ENCODE measurements at regions not wholly inside any gene's neighbourhood (a gene's known extent, or its start where the extent isn't known, plus 50 kb on each side); places are given as distances from the start of the nearest gene placed in this dataset.
A peak's percentile ranks its signal among the peaks of the same experiment; 100 is the strongest.

DNA sequence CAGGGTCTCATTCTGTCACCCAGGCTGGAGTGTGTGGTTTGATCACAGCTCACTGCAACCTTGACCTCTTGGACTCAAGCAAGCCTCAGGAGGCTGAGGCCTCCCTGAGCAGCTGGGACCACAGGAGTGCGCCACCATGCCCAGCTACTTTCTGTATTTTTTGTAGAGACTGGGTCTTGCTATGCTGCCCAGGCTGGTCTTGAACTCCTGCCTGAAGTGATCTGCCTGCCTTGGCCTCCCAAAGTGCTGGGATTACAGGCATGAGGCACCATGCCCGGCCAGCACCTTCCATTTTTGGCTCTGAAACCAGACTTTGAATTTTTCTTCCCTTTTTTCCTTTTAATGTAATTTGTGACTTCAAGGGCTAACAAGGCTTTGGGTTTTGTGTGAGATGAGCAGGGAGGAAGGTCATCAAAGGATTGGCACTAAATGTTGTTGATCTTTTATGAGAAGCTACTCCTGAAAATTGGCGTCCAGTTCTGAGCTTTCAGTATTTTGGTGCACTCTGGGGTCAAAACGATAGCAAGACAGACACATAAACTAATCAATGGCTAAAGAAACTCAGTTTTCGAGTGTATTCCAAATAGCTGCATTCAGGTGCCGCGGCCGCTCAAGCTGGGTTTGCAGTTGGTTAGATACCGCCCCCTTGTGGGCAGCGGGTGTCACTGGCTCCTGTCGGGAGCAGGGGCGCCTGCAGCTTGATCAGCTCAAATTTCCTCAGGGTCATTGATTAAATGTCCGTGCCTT lies 51.9 kb upstream of the CLMP start:
- TF ChIP-seq, protein P1, sequence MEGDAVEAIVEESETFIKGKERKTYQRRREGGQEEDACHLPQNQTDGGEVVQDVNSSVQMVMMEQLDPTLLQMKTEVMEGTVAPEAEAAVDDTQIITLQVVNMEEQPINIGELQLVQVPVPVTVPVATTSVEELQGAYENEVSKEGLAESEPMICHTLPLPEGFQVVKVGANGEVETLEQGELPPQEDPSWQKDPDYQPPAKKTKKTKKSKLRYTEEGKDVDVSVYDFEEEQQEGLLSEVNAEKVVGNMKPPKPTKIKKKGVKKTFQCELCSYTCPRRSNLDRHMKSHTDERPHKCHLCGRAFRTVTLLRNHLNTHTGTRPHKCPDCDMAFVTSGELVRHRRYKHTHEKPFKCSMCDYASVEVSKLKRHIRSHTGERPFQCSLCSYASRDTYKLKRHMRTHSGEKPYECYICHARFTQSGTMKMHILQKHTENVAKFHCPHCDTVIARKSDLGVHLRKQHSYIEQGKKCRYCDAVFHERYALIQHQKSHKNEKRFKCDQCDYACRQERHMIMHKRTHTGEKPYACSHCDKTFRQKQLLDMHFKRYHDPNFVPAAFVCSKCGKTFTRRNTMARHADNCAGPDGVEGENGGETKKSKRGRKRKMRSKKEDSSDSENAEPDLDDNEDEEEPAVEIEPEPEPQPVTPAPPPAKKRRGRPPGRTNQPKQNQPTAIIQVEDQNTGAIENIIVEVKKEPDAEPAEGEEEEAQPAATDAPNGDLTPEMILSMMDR (IDR thresholded peaks at IDR 0.05) = peak; percentile 98
- Histone ChIP-seq H3K36me3 (replicated peaks in 1 of 2; ENCODE audit: control insufficient read depth in 1 of 2, insufficient read depth in 2 of 2, low read length in 2 of 2) (no peaks in the 10 kb centered on the region), H3K4me1 (ENCODE audit: control insufficient read depth in 1 of 2, insufficient read depth in 2 of 2, low read length in 2 of 2) (no peaks in the 10 kb centered on the region), H3K4me2 (replicated peaks; ENCODE audit: extremely low read depth, low read length, poor library complexity, severe bottlenecking) (peak overlapping the region; percentile 15), H3K27me3 (ENCODE audit: control insufficient read depth in 2 of 2, insufficient read depth in 2 of 2, low read length in 2 of 2) (no peaks in the 10 kb centered on the region), H3K4me3 (replicated peaks in 1 of 3; ENCODE audit: low read depth in 2 of 3, low read length in 3 of 3) (no peak overlapping the region), H3K27ac (ENCODE audit: low read depth in 1 of 2, low read length in 2 of 2) (no peak overlapping the region), H3K79me2 (ENCODE audit: insufficient read depth, low read length) (no peaks in the 10 kb centered on the region), H3K9ac (ENCODE audit: insufficient read depth, low read length, poor library complexity, severe bottlenecking) (no peak overlapping the region), H3K9me3 (replicated peaks in 1 of 2; ENCODE audit: control insufficient read depth in 1 of 2, insufficient read depth in 1 of 2, low read length in 2 of 2) (no peaks in the 10 kb centered on the region), H4K20me1 (ENCODE audit: insufficient read depth, low read length) (no peaks in the 10 kb centered on the region), H2AFZ (ENCODE audit: insufficient read depth, low read depth, low read length, poor library complexity, severe bottlenecking) (peak overlapping the region; percentile 9)
- Mint-ChIP-seq H3K4me3 (peak overlapping the region in 1 of 2 donors; percentile 61), H3K27ac (no peak overlapping the region), H3K27me3 (ENCODE audit: low read depth in 3 of 3) (peaks cover 9 to 19% (median 9%) of the 10 kb centered on the region in 3 donors), H3K9me3 (no peaks in the 10 kb centered on the region), H3K4me1 (peaks cover 6% of the 10 kb centered on the region), H3K36me3 (no peaks in the 10 kb centered on the region)
- peak; percentile 49 to 67 (median 58) for DNase-seq
- 14% methylated on average over 10 of the region's 13 CpGs for WGBS (ENCODE audit: insufficient coverage)
- intact Hi-C loops (cut with micrococcal nuclease) = no loop called here

DNA sequence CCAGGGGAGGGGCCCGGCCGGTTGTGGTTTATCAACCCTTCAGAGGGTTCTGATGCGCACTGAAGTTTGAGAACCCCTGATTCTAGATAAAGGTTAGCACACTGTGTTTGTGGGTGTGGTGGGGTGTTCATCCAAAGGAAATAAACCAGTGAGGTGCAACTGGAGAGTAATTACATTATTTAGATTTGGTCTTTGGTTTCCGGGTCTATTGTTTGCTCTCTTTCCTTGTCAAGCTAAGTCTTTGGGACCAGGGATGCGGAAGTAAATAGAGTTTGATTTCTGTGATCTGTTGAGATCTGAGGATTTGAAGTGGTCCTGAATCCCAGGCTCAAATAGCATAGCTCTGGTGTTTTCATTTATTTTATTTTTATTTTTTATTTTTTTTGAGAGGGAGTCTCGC lies 50.5 kb upstream of the CLMP start:
- intact Hi-C loops (cut with micrococcal nuclease) = no loop called here
- no peaks in the 10 kb centered on the region for H3K9me3 ChIP-seq (replicated peaks in 1 of 2; ENCODE audit: control insufficient read depth in 1 of 2, insufficient read depth in 1 of 2, low read length in 2 of 2)

More for the DNA sequence above, 50.5 kb upstream of the CLMP start:
- Mint-ChIP-seq H3K9me3 (no peaks in the 10 kb centered on the region), H3K36me3 (no peaks in the 10 kb centered on the region), H3K4me1 (peaks cover 6% of the 10 kb centered on the region), H3K4me3 (no peak overlapping the region), H3K27me3 (ENCODE audit: low read depth in 3 of 3) (peaks cover 7 to 22% (median 9%) of the 10 kb centered on the region in 3 donors), H3K27ac (no peak overlapping the region)
- Histone ChIP-seq H3K36me3 (replicated peaks in 1 of 2; ENCODE audit: control insufficient read depth in 1 of 2, insufficient read depth in 2 of 2, low read length in 2 of 2) (no peaks in the 10 kb centered on the region), H3K4me1 (ENCODE audit: control insufficient read depth in 1 of 2, insufficient read depth in 2 of 2, low read length in 2 of 2) (no peaks in the 10 kb centered on the region), H3K79me2 (ENCODE audit: insufficient read depth, low read length) (no peaks in the 10 kb centered on the region), H3K27ac (ENCODE audit: low read depth in 1 of 2, low read length in 2 of 2) (no peak overlapping the region), H3K27me3 (ENCODE audit: control insufficient read depth in 2 of 2, insufficient read depth in 2 of 2, low read length in 2 of 2) (no peaks in the 10 kb centered on the region), H3K4me2 (replicated peaks; ENCODE audit: extremely low read depth, low read length, poor library complexity, severe bottlenecking) (no peak overlapping the region), H3K4me3 (replicated peaks in 1 of 3; ENCODE audit: low read depth in 2 of 3, low read length in 3 of 3) (no peak overlapping the region), H2AFZ (ENCODE audit: insufficient read depth, low read depth, low read length, poor library complexity, severe bottlenecking) (no peak overlapping the region), H3K9ac (ENCODE audit: insufficient read depth, low read length, poor library complexity, severe bottlenecking) (no peak overlapping the region), H4K20me1 (ENCODE audit: insufficient read depth, low read length) (no peaks in the 10 kb centered on the region)
- TF ChIP-seq, protein P1 (IDR thresholded peaks at IDR 0.05) = no peak
- 100% methylated on average over 2 of the region's 6 CpGs for WGBS (ENCODE audit: insufficient coverage)
- no peak for DNase-seq

Small RNA genes lying in the stretch of these regions (small RNA-seq; reads per million reads assigned to genes)
- gene RF00096 (ENCODE audit: insufficient read length, low read depth) = 3.1 reads per million, percentile 24 among the genes with 10 or more reads in this experiment

All from CD14-positive monocyte (primary cell).